H1 (cell line): ENCODE measurements at regions not wholly inside any gene's neighbourhood (a gene's known extent, or its start where the extent isn't known, plus 50 kb on each side); places are given as distances from the start of the nearest gene placed in this dataset.

ENCODE experiments used
- CTCF ChIA-PET: fragments of 300-600 bp; sonication (Branson Sonifier 250); formaldehyde crosslinking; loops from one replicate; lab custom pipeline; 2021; ENCODE audit not compliant: partially characterized antibody; lab: Charles Lee
- POLR2A ChIA-PET: fragments of 300-600 bp; sonication (Branson Sonifier 250); formaldehyde crosslinking; loops from one replicate; lab custom pipeline; 2021; ENCODE audit warnings: inconsistent platforms; ENCODE audit not compliant: partially characterized antibody; lab: Charles Lee
- DNase-seq, 2 experiments: peaks; one replicate each; pipeline versions ENCODE4 v3.0.0 to v3.0.0-alpha.2; 2010 to 2022; ENCODE audit warnings: low spot score in 2 of 2, low read depth in 1 of 2, mixed read lengths in 1 of 2
- FAIRE-seq: peaks from 2 replicates; lab custom pipeline; 2011; peaks lifted over from hg19 to GRCh38; lab: Jason Lieb, UNC
- H2AFZ ChIP-seq: 2 replicates; pipeline ENCODE4 v1.8.1; 2012; ENCODE audit warnings: low read length, inconsistent platforms
- H2AK5ac ChIP-seq: 2 replicates; pipeline ENCODE4 v1.6.1; 2013; ENCODE audit warnings: low read depth, low read length
- H2BK120ac ChIP-seq: replicated peaks from 2 replicates; pipeline ENCODE3; 2013; ENCODE audit warnings: low read depth, low read length, inconsistent platforms
- H2BK12ac ChIP-seq: 2 replicates; pipeline ENCODE4 v1.6.1; 2013; ENCODE audit warnings: low read depth, low read length
- H2BK15ac ChIP-seq: 2 replicates; pipeline ENCODE4 v1.6.1; 2013; ENCODE audit warnings: low read length
- H2BK20ac ChIP-seq: 2 replicates; pipeline ENCODE4 v1.6.1; 2013; ENCODE audit warnings: low read length
- H2BK5ac ChIP-seq: 2 replicates; pipeline ENCODE4 v1.6.1; 2013; ENCODE audit warnings: low read depth, low read length
- H3K14ac ChIP-seq: 2 replicates; pipeline ENCODE4 v1.6.1; 2013; ENCODE audit warnings: inconsistent platforms; ENCODE audit not compliant: insufficient read length
- H3K18ac ChIP-seq: 2 replicates; pipeline ENCODE4 v1.6.1; 2013; ENCODE audit warnings: low read length; ENCODE audit errors: extremely low read depth
- H3K23ac ChIP-seq: 2 replicates; pipeline ENCODE4 v1.6.1; 2013; ENCODE audit warnings: inconsistent platforms; ENCODE audit not compliant: insufficient read length
- H3K23me2 ChIP-seq: 2 replicates; pipeline ENCODE4 v1.6.1; 2013; ENCODE audit warnings: low read depth, low read length
- H3K27ac ChIP-seq: 2 replicates; pipeline ENCODE4 v1.6.1; 2011; ENCODE audit warnings: low read depth, low read length, inconsistent platforms
- H3K27me3 ChIP-seq, 4 experiments: replicated peaks in 1 of 4; 1 replicate in 1 of 4; 2 replicates in 3 of 4; pipeline versions ENCODE4 v1.6.1 to v1.8.1; 2011 to 2013; ENCODE audit warnings: low read length in 3 of 4, mild to moderate bottlenecking in 3 of 4, inconsistent platforms in 2 of 4, mixed read lengths in 2 of 4, moderate library complexity in 1 of 4; ENCODE audit not compliant: control insufficient read depth in 3 of 4, insufficient read depth in 3 of 4; ENCODE audit errors: extremely low read depth in 1 of 4
- H3K36me3 ChIP-seq, 4 experiments: 2 replicates each; pipeline versions ENCODE4 v1.6.1 to v1.8.1; 2011 to 2013; ENCODE audit warnings: mild to moderate bottlenecking in 4 of 4, low read length in 3 of 4, moderate library complexity in 2 of 4, control low read depth in 1 of 4, inconsistent platforms in 1 of 4; ENCODE audit not compliant: insufficient read depth in 4 of 4, control insufficient read depth in 2 of 4
- H3K4ac ChIP-seq: replicated peaks from 2 replicates; pipeline ENCODE3; 2013; ENCODE audit warnings: low read length, low read depth, mixed read lengths, inconsistent platforms; ENCODE audit not compliant: insufficient read length
- H3K4me1 ChIP-seq, 4 experiments: replicated peaks in 1 of 4; 1 replicate in 1 of 4; 2 replicates in 3 of 4; pipeline versions ENCODE4 v1.6.1 to v1.8.1; 2011 to 2013; ENCODE audit warnings: low read length in 3 of 4, inconsistent platforms in 2 of 4, mixed read lengths in 1 of 4; ENCODE audit not compliant: insufficient read depth in 4 of 4, control insufficient read depth in 3 of 4
- H3K4me2 ChIP-seq, 2 experiments: 2 replicates each; pipeline versions ENCODE4 v1.6.1 to v1.8.1; 2011 to 2013; ENCODE audit warnings: low read depth in 2 of 2, low read length in 2 of 2, control low read depth in 1 of 2, inconsistent platforms in 1 of 2, mild to moderate bottlenecking in 1 of 2; ENCODE audit not compliant: insufficient read depth in 1 of 2
- H3K4me3 ChIP-seq, 4 experiments: fragments of 200-600, 300-600 bp in 1 of 4; sonication (generic), shearing (Covaris generic), sonication (Bioruptor Twin) in 1 of 4; 2 replicates each; pipeline versions ENCODE4 v1.5.1 to v1.8.1; 2011 to 2016; ENCODE audit warnings: low read length in 4 of 4, low read depth in 3 of 4, control low read depth in 2 of 4, inconsistent platforms in 2 of 4, mild to moderate bottlenecking in 2 of 4, mixed read lengths in 1 of 4, moderate library complexity in 1 of 4; ENCODE audit not compliant: insufficient read depth in 2 of 4; ENCODE audit errors: extremely low read depth in 1 of 4
- H3K56ac ChIP-seq: replicated peaks from 2 replicates; pipeline ENCODE3; 2013; ENCODE audit warnings: low read depth, mild to moderate bottlenecking, mixed read lengths, low read length, inconsistent platforms; ENCODE audit not compliant: insufficient read length
- H3K79me1 ChIP-seq: 2 replicates; pipeline ENCODE4 v1.6.1; 2013; ENCODE audit warnings: low read depth, low read length, control low read depth
- H3K79me2 ChIP-seq, 2 experiments: 2 replicates each; pipeline versions ENCODE4 v1.6.1 to v1.8.1; 2012 to 2013; ENCODE audit warnings: low read length in 2 of 2, mild to moderate bottlenecking in 2 of 2, inconsistent platforms in 1 of 2; ENCODE audit not compliant: insufficient read depth in 2 of 2, control insufficient read depth in 1 of 2
- H3K9ac ChIP-seq, 4 experiments: replicated peaks in 1 of 4; 1 replicate in 1 of 4; 2 replicates in 3 of 4; pipeline versions ENCODE4 v1.6.1 to v1.8.1; 2011 to 2013; ENCODE audit warnings: low read depth in 3 of 4, low read length in 3 of 4, control low read depth in 2 of 4, mild to moderate bottlenecking in 2 of 4, moderate library complexity in 2 of 4, inconsistent platforms in 1 of 4; ENCODE audit errors: extremely low read depth in 1 of 4
- H3K9me3 ChIP-seq, 2 experiments: 2 replicates each; pipeline versions ENCODE4 v1.6.1 to v1.8.1; 2012 to 2013; ENCODE audit warnings: mild to moderate bottlenecking in 2 of 2, moderate library complexity in 2 of 2, control low read depth in 1 of 2, inconsistent platforms in 1 of 2, low read depth in 1 of 2, low read length in 1 of 2, mixed read lengths in 1 of 2; ENCODE audit not compliant: insufficient read depth in 2 of 2
- H4K20me1 ChIP-seq, 2 experiments: replicated peaks in 1 of 2; 2 replicates each; pipeline versions ENCODE3 to v1.8.1; 2011 to 2013; ENCODE audit warnings: inconsistent platforms in 2 of 2, low read length in 2 of 2, mild to moderate bottlenecking in 1 of 2; ENCODE audit not compliant: insufficient read depth in 2 of 2, control insufficient read depth in 1 of 2
- H4K5ac ChIP-seq: 2 replicates; pipeline ENCODE4 v1.6.1; 2013; ENCODE audit warnings: low read length, low read depth, mixed read lengths, inconsistent platforms; ENCODE audit not compliant: insufficient read length
- H4K8ac ChIP-seq: 2 replicates; pipeline ENCODE4 v1.8.0; 2013; ENCODE audit warnings: mild to moderate bottlenecking, moderate library complexity, low read length, inconsistent platforms; ENCODE audit not compliant: insufficient read depth; ENCODE audit errors: extremely low read depth
- H4K91ac ChIP-seq: replicated peaks from 2 replicates; pipeline ENCODE3; 2013; ENCODE audit warnings: low read length, mixed read lengths, inconsistent platforms; ENCODE audit not compliant: insufficient read length
- ASH2L ChIP-seq: fragments of 200-600, 300-600 bp; sonication (generic); IDR thresholded peaks from one replicate; pipeline ENCODE4 v1.7.1; 2017; ENCODE audit warnings: low read length
- CBX5 ChIP-seq: fragments of 300-800, 300-1000 bp; sonication (generic); IDR thresholded peaks from 2 replicates; pipeline ENCODE4 v1.7.1; 2016; ENCODE audit warnings: antibody characterized with exemption, low read length, low read depth
- E2F6 ChIP-seq: IDR thresholded peaks from 2 replicates; pipeline ENCODE4 v1.6.1; 2012; ENCODE audit warnings: inconsistent platforms
- JUND ChIP-seq: IDR thresholded peaks from 2 replicates; pipeline ENCODE4 v1.6.1; 2011; ENCODE audit warnings: mild to moderate bottlenecking, improper control_type of control experiment, low read length
- NRF1 ChIP-seq: IDR thresholded peaks from 2 replicates; pipeline ENCODE4 v1.6.1; 2011; ENCODE audit warnings: mild to moderate bottlenecking, low read depth, low read length, improper control_type of control experiment
- PHF8 ChIP-seq: fragments of 200-600 bp; sonication (generic); conservative IDR thresholded peaks from 2 replicates; pipeline ENCODE4 v1.7.1; 2012; ENCODE audit warnings: low read depth, mild to moderate bottlenecking, inconsistent platforms, low read length, moderate library complexity
- POLR2AphosphoS5 ChIP-seq: IDR thresholded peaks from 2 replicates; pipeline ENCODE4 v1.6.1; 2011; ENCODE audit warnings: low read depth, low read length
- RBBP5 ChIP-seq: IDR thresholded peaks from 2 replicates; pipeline ENCODE4 v1.7.1; 2012; ENCODE audit warnings: low read depth, mild to moderate bottlenecking, inconsistent platforms, low read length, moderate library complexity, borderline replicate concordance
- SAP30 ChIP-seq: fragments of 300-600 bp; sonication (generic); IDR thresholded peaks from 2 replicates; pipeline ENCODE4 v1.7.1; 2012; ENCODE audit warnings: low read length, moderate library complexity, mild to moderate bottlenecking, inconsistent platforms; ENCODE audit not compliant: insufficient read depth, insufficient replicate concordance
- SIRT6 ChIP-seq: IDR thresholded peaks from one replicate; pipeline ENCODE4 v1.7.1; 2012; ENCODE audit warnings: low read length, inconsistent platforms
- SP4 ChIP-seq: IDR thresholded peaks from 2 replicates; pipeline ENCODE4 v1.6.1; 2012; ENCODE audit warnings: low read length, inconsistent platforms
- SUZ12 ChIP-seq: fragments of 200-600 bp; sonication (generic); IDR thresholded peaks from 2 replicates; pipeline ENCODE4 v1.6.1; 2012; ENCODE audit warnings: mild to moderate bottlenecking, inconsistent platforms, low read length, moderate library complexity, mixed read lengths
- WGBS, 2 experiments: shearing (Covaris generic) in 1 of 2; methylation state at CpG; one replicate each; pipeline versions ENCODE4 v1.1.6 to v1.1.7; 2013 to 2015; ENCODE audit warnings: low lambda C conversion rate in 2 of 2, mixed read lengths in 2 of 2, inconsistent platforms in 1 of 2, low coverage in 1 of 2, missing lambda C conversion rate in 1 of 2; ENCODE audit not compliant: insufficient replicate concordance in 2 of 2, insufficient coverage in 1 of 2, insufficient read length in 1 of 2; ENCODE audit errors: extremely low coverage in 1 of 2, missing lambda C conversion rate in 1 of 2; 5-methylcytosine and 5-hydroxymethylcytosine counted together

- Histone ChIP-seq H3K56ac (no peak overlapping the region), H3K14ac (no peak overlapping the region), H3K79me2 (no peaks in the 10 kb centered on the region), H3K18ac (no peak overlapping the region), H3K23me2 (no peaks in the 10 kb centered on the region; the same call in 1 of the 2 replicates), H3K27ac (no peak overlapping the region), H3K27me3 (no peaks in the 10 kb centered on the region), H2BK120ac (no peak overlapping the region), H4K8ac (no peak overlapping the region), H3K4me3 (no peak overlapping the region), H4K91ac (no peak overlapping the region), H4K20me1 (no peaks in the 10 kb centered on the region), H2AK5ac (no peak overlapping the region), H4K5ac (no peak overlapping the region), H2BK20ac (no peak overlapping the region), H2AFZ (no peak overlapping the region), H3K79me1 (no peaks in the 10 kb centered on the region), H3K9ac (peak overlapping the region in 1 of 4 experiments; percentile 34; a peak in 1 of 7 replicates), H2BK5ac (no peak overlapping the region), H3K9me3 (no peaks in the 10 kb centered on the region), H3K4me2 (no peak overlapping the region), H3K4me1 (peaks cover 0 to 4% (median 0%) of the 10 kb centered on the region in 4 experiments; a peak in 1 of 7 replicates), H2BK12ac (no peak overlapping the region), H2BK15ac (no peak overlapping the region), H3K36me3 (no peaks in the 10 kb centered on the region), H3K23ac (no peak overlapping the region), H3K4ac (no peak overlapping the region)
- WGBS, 2 experiments, result 93% methylated on average over 3 of the region's 3 CpGs; no CpG with 5 or more reads in 1 of the 2 experiments
- ChIA-PET CTCF (interaction anchor here (0.6 kb wide), 1 partner anchor 1199 kb away, joined by 3 read pairs; no protein-coding TSS in a partner anchor), POLR2A (no interaction called here)
- FAIRE-seq (no peak), DNase-seq (no peak)
- TF ChIP-seq NRF1, result no peak
- no peak for TF ChIP-seq SUZ12
- no peak for TF ChIP-seq SIRT6
- no peak for TF ChIP-seq SAP30
- no peak for TF ChIP-seq RBBP5
- TF ChIP-seq JUND, result no peak
- no peak for TF ChIP-seq ASH2L
- no peak for TF ChIP-seq POLR2AphosphoS5
- TF ChIP-seq PHF8, result no peak
- no peak for TF ChIP-seq CBX5
- no peak for TF ChIP-seq SP4
- no peak for TF ChIP-seq E2F6
These were observed 918.3 kb downstream of the NR2F1-AS1 start for GRCh38 chr5:92662741-92663140.
